ENCODE measurements at regions not wholly inside any gene's neighbourhood (a gene's known extent, or its start where the extent isn't known, plus 50 kb on each side); places are given as distances from the start of the nearest gene placed in this dataset.

DNA sequence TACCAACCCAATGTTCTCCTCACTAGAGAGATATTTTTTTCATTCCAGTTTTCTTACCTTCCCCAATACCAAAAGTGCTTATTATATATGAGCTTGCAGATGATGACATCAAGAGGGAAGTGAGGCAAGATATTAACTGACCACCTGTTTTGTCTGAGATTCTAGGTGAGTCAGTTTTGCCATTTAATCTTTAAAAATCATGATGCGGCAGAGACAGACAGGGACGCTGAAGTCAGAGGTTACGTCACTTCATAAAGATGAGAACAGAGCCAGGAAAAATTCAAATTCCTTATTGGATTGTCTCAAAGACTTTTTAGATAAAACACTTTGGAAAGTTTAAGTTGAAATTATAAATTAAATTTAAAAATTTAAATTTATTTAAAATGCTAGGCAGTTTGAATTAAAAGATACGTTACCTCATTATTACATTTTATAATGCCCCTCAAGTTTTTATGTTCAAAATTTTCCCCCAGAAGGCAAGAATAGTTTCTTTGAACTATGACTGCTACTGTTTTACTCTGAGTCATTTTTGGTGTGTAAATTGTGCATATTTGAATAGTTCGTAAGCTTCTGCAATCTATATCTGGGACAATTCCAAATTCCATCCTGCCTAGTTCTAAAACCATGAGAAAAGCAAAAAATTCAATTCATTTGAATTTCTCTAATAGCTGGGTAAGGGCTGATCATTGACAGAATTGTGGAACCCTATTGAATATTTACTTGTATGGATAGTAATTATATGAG lies 839.6 kb upstream of the GOT2 start:
- TF ChIP-seq, protein P1, sequence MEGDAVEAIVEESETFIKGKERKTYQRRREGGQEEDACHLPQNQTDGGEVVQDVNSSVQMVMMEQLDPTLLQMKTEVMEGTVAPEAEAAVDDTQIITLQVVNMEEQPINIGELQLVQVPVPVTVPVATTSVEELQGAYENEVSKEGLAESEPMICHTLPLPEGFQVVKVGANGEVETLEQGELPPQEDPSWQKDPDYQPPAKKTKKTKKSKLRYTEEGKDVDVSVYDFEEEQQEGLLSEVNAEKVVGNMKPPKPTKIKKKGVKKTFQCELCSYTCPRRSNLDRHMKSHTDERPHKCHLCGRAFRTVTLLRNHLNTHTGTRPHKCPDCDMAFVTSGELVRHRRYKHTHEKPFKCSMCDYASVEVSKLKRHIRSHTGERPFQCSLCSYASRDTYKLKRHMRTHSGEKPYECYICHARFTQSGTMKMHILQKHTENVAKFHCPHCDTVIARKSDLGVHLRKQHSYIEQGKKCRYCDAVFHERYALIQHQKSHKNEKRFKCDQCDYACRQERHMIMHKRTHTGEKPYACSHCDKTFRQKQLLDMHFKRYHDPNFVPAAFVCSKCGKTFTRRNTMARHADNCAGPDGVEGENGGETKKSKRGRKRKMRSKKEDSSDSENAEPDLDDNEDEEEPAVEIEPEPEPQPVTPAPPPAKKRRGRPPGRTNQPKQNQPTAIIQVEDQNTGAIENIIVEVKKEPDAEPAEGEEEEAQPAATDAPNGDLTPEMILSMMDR (conservative IDR thresholded peaks at IDR 0.05; ENCODE audit: low read depth, low read length) = no peak
- TF ChIP-seq EZH2phosphoT487 (IDR thresholded peaks at IDR 0.05; ENCODE audit: borderline replicate concordance, low read length) (no peak), EZH2 (IDR thresholded peaks at IDR 0.05; ENCODE audit: low read length, unreplicated experiment) (no peak)

All from PC-3 (cell line).